NT2/D1 (cell line): ENCODE measurements at regions not wholly inside any gene's neighbourhood (a gene's known extent, or its start where the extent isn't known, plus 50 kb on each side); places are given as distances from the start of the nearest gene placed in this dataset.

Experiments
- SUZ12 ChIP-seq: IDR thresholded peaks from 2 replicates; pipeline ENCODE4 v1.6.1; 2011; ENCODE audit not compliant: insufficient read length, insufficient read depth; ENCODE audit errors: extremely low read depth
- YY1 ChIP-seq: IDR thresholded peaks from 2 replicates; pipeline ENCODE4 v1.6.1; 2011; ENCODE audit not compliant: insufficient read length, insufficient read depth
- ZNF274 ChIP-seq: IDR thresholded peaks from 2 replicates; pipeline ENCODE4 v1.6.1; 2011; ENCODE audit warnings: mild to moderate bottlenecking, low read depth, low read length

DNA sequence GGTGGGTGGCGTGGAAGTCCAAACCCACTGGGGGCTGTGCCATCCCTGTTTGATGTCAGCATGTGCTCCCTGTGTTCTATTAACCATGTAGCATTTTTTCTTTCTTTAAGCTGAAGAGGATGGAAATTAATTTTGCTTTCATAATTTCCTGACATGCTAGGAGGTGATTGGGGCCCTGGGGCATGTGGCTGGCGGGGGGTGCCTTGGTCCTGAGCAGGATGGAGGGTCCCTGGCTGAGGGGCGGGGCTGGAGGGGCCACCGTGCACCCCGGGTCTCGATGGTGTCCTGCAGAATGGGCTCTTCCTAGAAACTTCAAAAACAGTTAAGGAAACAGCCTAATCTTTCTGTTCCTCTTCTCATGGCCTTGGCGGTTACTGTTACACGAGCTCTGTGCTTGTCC, 69.3 kb upstream of the IRX4 start:
- no peak for TF ChIP-seq SUZ12
- no peak for TF ChIP-seq YY1
- no peak for TF ChIP-seq ZNF274
